Endothelial cell of umbilical vein (primary cell): ENCODE measurements at regions not wholly inside any gene's neighbourhood (a gene's known extent, or its start where the extent isn't known, plus 50 kb on each side); places are given as distances from the start of the nearest gene placed in this dataset.

Experiments
- BruUV-seq: library from RNA; stranded (reverse); fragments of 400-500 nt; replicated peaks from 2 replicates; lab custom pipeline; 2021; lab: Mats Ljungman, UMichigan
- CTCF ChIA-PET: fragments of 300-600, 350-600 bp; sonication (Branson Sonifier 250); formaldehyde crosslinking; loops from one replicate; lab custom pipeline; 2021; ENCODE audit warnings: antibody characterized with exemption, inconsistent platforms; lab: Charles Lee
- POLR2A ChIA-PET: fragments of 300-600, 350-600 bp; sonication (Branson Sonifier 250); formaldehyde crosslinking; loops from one replicate; lab custom pipeline; 2021; ENCODE audit warnings: antibody characterized with exemption, inconsistent platforms; lab: Charles Lee
- DNase-seq: peaks from one replicate; pipeline ENCODE4 v3.0.0-alpha.2; 2011; ENCODE audit warnings: low read depth, low spot score
- FAIRE-seq: peaks from 2 replicates; lab custom pipeline; 2011; peaks lifted over from hg19 to GRCh38; lab: Jason Lieb, UNC
- H2AFZ ChIP-seq: 2 replicates; pipeline ENCODE4 v1.6.0; 2012; ENCODE audit warnings: low read depth, low read length, control low read depth, inconsistent platforms
- H3K27ac ChIP-seq: 2 replicates; pipeline ENCODE4 v1.5.1; 2011; ENCODE audit warnings: low read depth, mild to moderate bottlenecking, control low read depth, low read length, moderate library complexity; ENCODE audit not compliant: insufficient read depth
- H3K27me3 ChIP-seq, 2 experiments: 2 replicates each; pipeline versions ENCODE4 v1.6.0 to v1.6.1; 2011; ENCODE audit warnings: low read length in 2 of 2, mixed read lengths in 1 of 2; ENCODE audit not compliant: control insufficient read depth in 2 of 2, insufficient read depth in 2 of 2
- H3K36me3 ChIP-seq, 2 experiments: 2 replicates in 1 of 2; 3 replicates in 1 of 2; pipeline ENCODE4 v1.5.1; 2011; ENCODE audit warnings: low read length in 2 of 2, mild to moderate bottlenecking in 1 of 2, moderate library complexity in 1 of 2; ENCODE audit not compliant: control insufficient read depth in 2 of 2, insufficient read depth in 2 of 2; ENCODE audit errors: extremely low read depth in 1 of 2
- H3K4me1 ChIP-seq: 3 replicates; pipeline ENCODE4 v1.5.1; 2011; ENCODE audit warnings: mild to moderate bottlenecking, low read length; ENCODE audit not compliant: control insufficient read depth, insufficient read depth; ENCODE audit errors: extremely low read depth
- H3K4me2 ChIP-seq: 2 replicates; pipeline ENCODE4 v1.6.1; 2011; ENCODE audit warnings: low read length, control low read depth, mixed read lengths; ENCODE audit not compliant: insufficient read depth
- H3K4me3 ChIP-seq, 3 experiments: fragments of 200-600 bp in 1 of 3; sonication (generic), shearing (Covaris generic) in 1 of 3; replicated peaks in 1 of 3; 2 replicates each; pipeline ENCODE4 v1.5.1; 2011 to 2016; ENCODE audit warnings: control low read depth in 3 of 3, low read length in 3 of 3, mild to moderate bottlenecking in 2 of 3, inconsistent platforms in 1 of 3, low read depth in 1 of 3, moderate library complexity in 1 of 3; ENCODE audit not compliant: insufficient read depth in 1 of 3
- H3K79me2 ChIP-seq: 2 replicates; pipeline ENCODE4 v1.6.0; 2012; ENCODE audit warnings: low read length, inconsistent platforms; ENCODE audit not compliant: control insufficient read depth, insufficient read depth
- H3K9ac ChIP-seq: replicated peaks from 2 replicates; pipeline ENCODE3; 2011; ENCODE audit warnings: low read length, control low read depth; ENCODE audit not compliant: insufficient read depth; ENCODE audit errors: extremely low read depth
- H3K9me1 ChIP-seq: replicated peaks from 3 replicates; pipeline ENCODE4 v1.6.0; 2011; ENCODE audit warnings: mild to moderate bottlenecking, low read length; ENCODE audit not compliant: control insufficient read depth, insufficient read depth; ENCODE audit errors: extremely low read depth
- H3K9me3 ChIP-seq: replicated peaks from 2 replicates; pipeline ENCODE4 v1.5.1; 2012; ENCODE audit warnings: low read length, inconsistent platforms; ENCODE audit not compliant: control insufficient read depth, insufficient read depth
- H4K20me1 ChIP-seq: replicated peaks from 2 replicates; pipeline ENCODE3; 2011; ENCODE audit warnings: mild to moderate bottlenecking, low read length; ENCODE audit not compliant: control insufficient read depth, insufficient read depth; ENCODE audit errors: extremely low read depth
- EZH2 ChIP-seq: IDR thresholded peaks from 2 replicates; pipeline ENCODE4 v1.6.1; 2012; ENCODE audit warnings: borderline replicate concordance, low read depth, mild to moderate bottlenecking, moderate library complexity, low read length, inconsistent platforms; ENCODE audit not compliant: severe bottlenecking
- FOS ChIP-seq: IDR thresholded peaks from 2 replicates; pipeline ENCODE4 v1.6.1; 2011; ENCODE audit warnings: mild to moderate bottlenecking, low read length, moderate library complexity, borderline replicate concordance; ENCODE audit not compliant: insufficient read depth
- GATA2 ChIP-seq: IDR thresholded peaks from 2 replicates; pipeline ENCODE4 v1.7.0; 2011; ENCODE audit warnings: low read depth, mild to moderate bottlenecking, moderate library complexity, mixed read lengths, low read length; ENCODE audit not compliant: insufficient read length, insufficient read depth
- JUN ChIP-seq: IDR thresholded peaks from 2 replicates; pipeline ENCODE4 v1.6.1; 2011; ENCODE audit warnings: borderline replicate concordance, low read depth; ENCODE audit not compliant: insufficient read length, insufficient read depth
- MYC ChIP-seq: IDR thresholded peaks from one replicate; pipeline ENCODE4 v1.6.1; 2011; ENCODE audit warnings: mild to moderate bottlenecking, low read depth, low read length
- POLR2A ChIP-seq: IDR thresholded peaks from 2 replicates; pipeline ENCODE4 v1.6.1; 2012; ENCODE audit warnings: low read depth, mild to moderate bottlenecking, control low read depth, low read length
- POLR2AphosphoS5 ChIP-seq: IDR thresholded peaks from 2 replicates; pipeline ENCODE4 v1.6.1; 2012; ENCODE audit warnings: low read depth, mild to moderate bottlenecking, control low read depth, low read length, moderate library complexity; ENCODE audit not compliant: insufficient read depth
- dilution Hi-C: fragments of 300-500 bp; cut with MboI; formaldehyde crosslinking; loops from one replicate; pipeline ENCODE4 v1.15.0; 2019; ENCODE audit warnings: low sequenced_read_pairs; ENCODE audit not compliant: extremely low pct_ligation_motif_present
- intact Hi-C: fragments of 100-400 bp; cut with micrococcal nuclease; formaldehyde crosslinking; loops from one replicate; pipeline ENCODE4 v1.10.0; 2022
- TF ChIP-seq, protein P1 (sequence below): IDR thresholded peaks from 2 replicates; pipeline ENCODE4 v1.6.1; 2011; ENCODE audit not compliant: insufficient read depth, insufficient read length
- TF ChIP-seq, protein P2 (sequence below), 2 donors: IDR thresholded peaks; 1 replicate in 1 of 2; 2 replicates in 1 of 2; pipeline ENCODE4 v1.5.1; 2011; ENCODE audit warnings: low read length in 2 of 2, mild to moderate bottlenecking in 2 of 2, moderate library complexity in 2 of 2, control low read depth in 1 of 2, inconsistent platforms in 1 of 2, low read depth in 1 of 2; ENCODE audit not compliant: insufficient read depth in 1 of 2; ENCODE audit errors: extremely low read depth in 1 of 2

DNA sequence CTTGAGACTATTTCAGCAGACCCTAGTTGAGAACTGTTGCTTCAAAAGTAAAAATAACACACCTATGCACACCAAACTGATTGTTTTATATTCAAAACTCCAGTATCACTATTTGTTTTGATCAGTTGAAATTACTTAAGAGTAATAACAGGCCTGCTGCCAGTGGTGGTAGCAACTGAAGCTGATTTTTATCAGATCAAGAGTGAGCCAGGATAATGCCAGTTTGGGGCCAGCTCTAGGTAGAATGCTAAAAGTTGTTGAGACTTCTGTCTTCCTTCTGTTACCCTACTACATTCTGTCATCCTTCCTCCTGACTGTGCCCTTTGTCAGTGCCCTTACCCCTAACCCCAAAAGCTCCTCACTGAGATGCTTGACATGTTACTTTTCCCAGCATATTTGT is 228.7 kb upstream of the SPRY1 start:
- intact Hi-C loops = no loop called here
- Histone ChIP-seq H3K4me1 (no peaks in the 10 kb centered on the region), H3K9ac (no peak overlapping the region), H3K79me2 (no peaks in the 10 kb centered on the region), H3K9me1 (no peaks in the 10 kb centered on the region), H4K20me1 (no peaks in the 10 kb centered on the region), H2AFZ (no peak overlapping the region), H3K27ac (no peak overlapping the region), H3K4me3 (no peak overlapping the region), H3K27me3 (no peaks in the 10 kb centered on the region), H3K36me3 (no peaks in the 10 kb centered on the region), H3K4me2 (no peak overlapping the region), H3K9me3 (no peaks in the 10 kb centered on the region)
- TF ChIP-seq JUN (no peak), EZH2 (no peak), POLR2AphosphoS5 (no peak), FOS (no peak), GATA2 (no peak), MYC (no peak), POLR2A (no peak)
- TF ChIP-seq, protein P1, sequence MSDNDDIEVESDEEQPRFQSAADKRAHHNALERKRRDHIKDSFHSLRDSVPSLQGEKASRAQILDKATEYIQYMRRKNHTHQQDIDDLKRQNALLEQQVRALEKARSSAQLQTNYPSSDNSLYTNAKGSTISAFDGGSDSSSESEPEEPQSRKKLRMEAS = no peak
- TF ChIP-seq, protein P2, sequence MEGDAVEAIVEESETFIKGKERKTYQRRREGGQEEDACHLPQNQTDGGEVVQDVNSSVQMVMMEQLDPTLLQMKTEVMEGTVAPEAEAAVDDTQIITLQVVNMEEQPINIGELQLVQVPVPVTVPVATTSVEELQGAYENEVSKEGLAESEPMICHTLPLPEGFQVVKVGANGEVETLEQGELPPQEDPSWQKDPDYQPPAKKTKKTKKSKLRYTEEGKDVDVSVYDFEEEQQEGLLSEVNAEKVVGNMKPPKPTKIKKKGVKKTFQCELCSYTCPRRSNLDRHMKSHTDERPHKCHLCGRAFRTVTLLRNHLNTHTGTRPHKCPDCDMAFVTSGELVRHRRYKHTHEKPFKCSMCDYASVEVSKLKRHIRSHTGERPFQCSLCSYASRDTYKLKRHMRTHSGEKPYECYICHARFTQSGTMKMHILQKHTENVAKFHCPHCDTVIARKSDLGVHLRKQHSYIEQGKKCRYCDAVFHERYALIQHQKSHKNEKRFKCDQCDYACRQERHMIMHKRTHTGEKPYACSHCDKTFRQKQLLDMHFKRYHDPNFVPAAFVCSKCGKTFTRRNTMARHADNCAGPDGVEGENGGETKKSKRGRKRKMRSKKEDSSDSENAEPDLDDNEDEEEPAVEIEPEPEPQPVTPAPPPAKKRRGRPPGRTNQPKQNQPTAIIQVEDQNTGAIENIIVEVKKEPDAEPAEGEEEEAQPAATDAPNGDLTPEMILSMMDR (IDR thresholded peaks at IDR 0.05; ENCODE audit: extremely low read depth in 1 of 2, insufficient read depth in 1 of 2, low read depth in 1 of 2, low read length in 2 of 2) = no peak
- ChIA-PET CTCF (no interaction called here), POLR2A (no interaction called here)
- DNase-seq = no peak
- dilution Hi-C loops = no loop called here
- no TSS peak for BruUV-seq
- FAIRE-seq = no peak
